HCT116 (cell line): ENCODE measurements at regions not wholly inside any gene's neighbourhood (a gene's known extent, or its start where the extent isn't known, plus 50 kb on each side); places are given as distances from the start of the nearest gene placed in this dataset.

Experiments
- ATAC-seq: fragments of 200-7000 bp; cut with Tn5 transposase; 2 replicates; pipeline ENCODE4 v1.9.1; 2020; ENCODE audit warnings: mild to moderate bottlenecking, moderate library complexity
- BruUV-seq: library from RNA; stranded (reverse); fragments of 400-500 nt; replicated peaks from 2 replicates; lab custom pipeline; 2021; lab: Mats Ljungman, UMichigan
- CTCF ChIA-PET: fragments of 300-600 bp; sonication (Branson Sonifier 250); formaldehyde crosslinking; loops from one replicate; lab custom pipeline; 2021; ENCODE audit warnings: antibody characterized with exemption; lab: Charles Lee
- POLR2A ChIA-PET: fragments of 300-600, 350-600 bp; sonication (Branson Sonifier 250); formaldehyde crosslinking; loops from one replicate; lab custom pipeline; 2021; ENCODE audit warnings: antibody characterized with exemption; lab: Charles Lee
- RAD21 ChIA-PET, 2 experiments: fragments of 300-600 bp; sonication (Branson Sonifier 250); formaldehyde crosslinking; loops; one replicate each; lab custom pipeline; 2023; ENCODE audit warnings: low total read pairs in 2 of 2; ENCODE audit not compliant: uncharacterized antibody in 2 of 2, unreplicated experiment in 2 of 2, low non-redundant PET in 1 of 2; lab: Charles Lee
- DNase-seq: peaks from one replicate; pipeline ENCODE4 v3.0.0-alpha.2; 2010; ENCODE audit warnings: low read depth, low spot score
- H2AFZ ChIP-seq: fragments of 200-600 bp; shearing (Covaris generic), sonication (generic); 2 replicates; pipeline ENCODE4 v1.6.1; 2017; ENCODE audit warnings: low read depth, mixed run types, mixed read lengths, antibody characterized with exemption, low read length; ENCODE audit not compliant: poor library complexity, severe bottlenecking
- H3K27ac ChIP-seq: 2 replicates; pipeline ENCODE4 v1.5.1; 2012; ENCODE audit warnings: low read depth, low read length
- H3K27me3 ChIP-seq: fragments of 200-600 bp; sonication (generic); 2 replicates; pipeline ENCODE4 v1.6.1; 2016; ENCODE audit warnings: mixed run types, low read length, mixed read lengths; ENCODE audit not compliant: insufficient read depth
- H3K36me3 ChIP-seq, 2 experiments: fragments of 200-500 bp in 1 of 2; fragments of 200-600 bp in 1 of 2; sonication (Bioruptor generic) in 1 of 2; sonication (generic) in 1 of 2; 2 replicates each; pipeline versions ENCODE4 v1.5.1 to v1.6.1; 2014 to 2016; ENCODE audit warnings: low read length in 2 of 2, inconsistent platforms in 1 of 2, mixed read lengths in 1 of 2, mixed run types in 1 of 2; ENCODE audit not compliant: insufficient read depth in 2 of 2, control insufficient read depth in 1 of 2
- H3K4me1 ChIP-seq, 2 experiments: fragments of 200-600 bp in 1 of 2; sonication (generic) in 1 of 2; 2 replicates each; pipeline versions ENCODE4 v1.5.1 to v1.6.1; 2012 to 2017; ENCODE audit warnings: low read length in 2 of 2, inconsistent platforms in 1 of 2, mild to moderate bottlenecking in 1 of 2, mixed read lengths in 1 of 2, mixed run types in 1 of 2, moderate library complexity in 1 of 2; ENCODE audit not compliant: insufficient read depth in 2 of 2, control insufficient read depth in 1 of 2
- H3K4me2 ChIP-seq: fragments of 200-600 bp; sonication (generic); 2 replicates; pipeline ENCODE4 v1.6.1; 2017; ENCODE audit warnings: mixed run types, low read length, mixed read lengths
- H3K4me3 ChIP-seq, 2 experiments: fragments of 200-600 bp in 1 of 2; sonication (generic) in 1 of 2; replicated peaks in 1 of 2; 2 replicates each; pipeline ENCODE4 v1.5.1; 2011 to 2016; ENCODE audit warnings: low read length in 2 of 2, control low read depth in 1 of 2, low read depth in 1 of 2, mild to moderate bottlenecking in 1 of 2, mixed read lengths in 1 of 2, mixed run types in 1 of 2
- H3K79me2 ChIP-seq: fragments of 200-600 bp; sonication (generic); 2 replicates; pipeline ENCODE4 v1.6.1; 2017; ENCODE audit warnings: mild to moderate bottlenecking, mixed run types, low read length, moderate library complexity, mixed read lengths; ENCODE audit not compliant: insufficient read depth
- H3K9ac ChIP-seq: fragments of 200-600 bp; sonication (generic); 2 replicates; pipeline ENCODE4 v1.6.1; 2016; ENCODE audit warnings: low read length, mixed read lengths
- H3K9me2 ChIP-seq: fragments of 200-600 bp; sonication (generic), shearing (Covaris generic); 2 replicates; pipeline ENCODE4 v1.6.1; 2017; ENCODE audit warnings: mixed run types, mild to moderate bottlenecking, moderate library complexity; ENCODE audit not compliant: insufficient read depth
- H3K9me3 ChIP-seq, 2 experiments: fragments of 200-500 bp in 1 of 2; fragments of 200-600 bp in 1 of 2; sonication (Bioruptor generic) in 1 of 2; sonication (generic) in 1 of 2; 2 replicates each; pipeline ENCODE4 v1.6.1; 2014 to 2017; ENCODE audit warnings: low read length in 2 of 2, mixed read lengths in 2 of 2, inconsistent platforms in 1 of 2, low read depth in 1 of 2, mild to moderate bottlenecking in 1 of 2, mixed run types in 1 of 2, moderate library complexity in 1 of 2; ENCODE audit not compliant: control insufficient read depth in 1 of 2, insufficient read depth in 1 of 2
- H4K20me1 ChIP-seq: fragments of 200-600 bp; sonication (generic), shearing (Covaris generic); 2 replicates; pipeline ENCODE4 v1.6.1; 2017; ENCODE audit warnings: mixed run types, mild to moderate bottlenecking, moderate library complexity; ENCODE audit not compliant: insufficient read depth
- EZH2phosphoT487 ChIP-seq: fragments of 200-600 bp; IDR thresholded peaks from 2 replicates; pipeline ENCODE4 v1.6.1; 2018; ENCODE audit warnings: antibody characterized with exemption, borderline replicate concordance
- TCF7L2 ChIP-seq: IDR thresholded peaks from 2 replicates; pipeline ENCODE4 v1.7.0; 2011; ENCODE audit warnings: borderline replicate concordance, inconsistent platforms; ENCODE audit not compliant: insufficient read depth, insufficient read length; ENCODE audit errors: extremely low read depth
- intact Hi-C: fragments of 100-400 bp; cut with micrococcal nuclease; formaldehyde crosslinking; loops from 2 replicates; pipeline ENCODE4 v1.10.0; 2022
- TF ChIP-seq, protein P1 (sequence below): IDR thresholded peaks from 2 replicates; pipeline ENCODE4 v1.6.1; 2012
- TF ChIP-seq, protein P2 (sequence below), 3 experiments: fragments of 200-600 bp in 1 of 3; sonication (generic) in 1 of 3; IDR thresholded peaks in 2 of 3; conservative IDR thresholded peaks in 1 of 3; 2 replicates each; pipeline ENCODE4 v1.5.1; 2012 to 2017; ENCODE audit warnings: low read depth in 2 of 3, low read length in 2 of 3, antibody characterized with exemption in 1 of 3, borderline replicate concordance in 1 of 3, control low read depth in 1 of 3, mild to moderate bottlenecking in 1 of 3, mixed read lengths in 1 of 3, mixed run types in 1 of 3, moderate library complexity in 1 of 3; ENCODE audit not compliant: insufficient read depth in 1 of 3

DNA sequence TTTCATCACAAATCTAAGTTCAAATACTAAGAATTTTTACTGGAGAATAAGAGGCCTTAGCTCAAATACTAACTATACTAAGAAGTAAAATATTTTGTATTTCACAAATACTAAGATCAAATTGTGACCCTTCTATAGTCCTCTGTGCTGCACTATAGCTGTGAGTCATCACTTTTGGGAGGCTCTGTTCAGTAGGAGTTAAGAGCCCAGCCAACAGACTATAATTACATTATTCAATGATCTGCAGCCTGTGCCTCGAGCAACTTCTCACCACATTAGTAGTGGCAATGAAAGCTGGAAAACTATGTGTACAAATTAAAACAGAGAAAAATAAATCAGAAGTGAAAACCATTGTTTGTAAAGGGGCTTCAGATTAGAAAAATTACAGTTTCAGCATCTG lies 147.3 kb upstream of the GPC6 start:
- CTCF ChIA-PET = no interaction called here

DNA sequence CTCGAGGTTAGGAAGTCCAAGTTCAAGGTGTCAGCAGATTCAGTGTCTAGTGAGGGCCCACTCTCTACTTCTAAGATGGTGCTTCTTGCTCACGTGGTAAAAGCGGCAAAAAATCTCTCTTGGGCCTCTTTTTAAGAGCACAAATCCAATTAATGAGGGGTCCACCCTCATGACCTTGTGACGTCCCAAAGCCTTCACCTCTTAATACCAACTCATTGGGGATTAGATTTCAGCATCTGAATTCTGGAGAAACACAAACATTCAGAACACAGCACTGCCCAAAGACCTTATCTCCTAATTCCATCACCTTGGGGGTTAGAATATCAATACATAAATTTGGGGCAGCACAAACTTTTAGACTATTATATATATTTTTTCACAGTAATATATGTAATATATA lies 146.4 kb upstream of the GPC6 start:
- H3K27me3 ChIP-seq = no peaks in the 10 kb centered on the region
- H4K20me1 ChIP-seq = no peaks in the 10 kb centered on the region
- H3K9me3 ChIP-seq = peaks cover 6 to 31% of the 10 kb centered on the region in 2 experiments; a peak in 2 of 4 replicates
- no peak overlapping the region for H2AFZ ChIP-seq
- H3K4me3 ChIP-seq = no peak overlapping the region
- RAD21 ChIA-PET = no interaction called here
- CTCF ChIA-PET = no interaction called here
- no peak for TF ChIP-seq TCF7L2
- intact Hi-C loops = no loop called here
- no peak overlapping the region for H3K9ac ChIP-seq
- H3K4me1 ChIP-seq = no peaks in the 10 kb centered on the region
- ATAC-seq = no peak
- no peak for DNase-seq
- H3K4me2 ChIP-seq = no peak overlapping the region
- H3K36me3 ChIP-seq = no peaks in the 10 kb centered on the region
- no peak overlapping the region for H3K27ac ChIP-seq
- POLR2A ChIA-PET = no interaction called here
- BruUV-seq = no TSS peak
- H3K9me2 ChIP-seq = no peaks in the 10 kb centered on the region
- H3K79me2 ChIP-seq = no peaks in the 10 kb centered on the region

More for the DNA sequence above, 147.3 kb upstream of the GPC6 start:
- no peak overlapping the region for H3K9ac ChIP-seq
- H3K9me2 ChIP-seq = no peaks in the 10 kb centered on the region
- no TSS peak for BruUV-seq
- RAD21 ChIA-PET = no interaction called here
- TF ChIP-seq, protein P1, sequence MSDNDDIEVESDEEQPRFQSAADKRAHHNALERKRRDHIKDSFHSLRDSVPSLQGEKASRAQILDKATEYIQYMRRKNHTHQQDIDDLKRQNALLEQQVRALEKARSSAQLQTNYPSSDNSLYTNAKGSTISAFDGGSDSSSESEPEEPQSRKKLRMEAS = no peak
- TF ChIP-seq EZH2phosphoT487 = no peak
- TF ChIP-seq, protein P2, sequence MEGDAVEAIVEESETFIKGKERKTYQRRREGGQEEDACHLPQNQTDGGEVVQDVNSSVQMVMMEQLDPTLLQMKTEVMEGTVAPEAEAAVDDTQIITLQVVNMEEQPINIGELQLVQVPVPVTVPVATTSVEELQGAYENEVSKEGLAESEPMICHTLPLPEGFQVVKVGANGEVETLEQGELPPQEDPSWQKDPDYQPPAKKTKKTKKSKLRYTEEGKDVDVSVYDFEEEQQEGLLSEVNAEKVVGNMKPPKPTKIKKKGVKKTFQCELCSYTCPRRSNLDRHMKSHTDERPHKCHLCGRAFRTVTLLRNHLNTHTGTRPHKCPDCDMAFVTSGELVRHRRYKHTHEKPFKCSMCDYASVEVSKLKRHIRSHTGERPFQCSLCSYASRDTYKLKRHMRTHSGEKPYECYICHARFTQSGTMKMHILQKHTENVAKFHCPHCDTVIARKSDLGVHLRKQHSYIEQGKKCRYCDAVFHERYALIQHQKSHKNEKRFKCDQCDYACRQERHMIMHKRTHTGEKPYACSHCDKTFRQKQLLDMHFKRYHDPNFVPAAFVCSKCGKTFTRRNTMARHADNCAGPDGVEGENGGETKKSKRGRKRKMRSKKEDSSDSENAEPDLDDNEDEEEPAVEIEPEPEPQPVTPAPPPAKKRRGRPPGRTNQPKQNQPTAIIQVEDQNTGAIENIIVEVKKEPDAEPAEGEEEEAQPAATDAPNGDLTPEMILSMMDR (IDR thresholded peaks at IDR 0.05 in 2 of 3, conservative IDR thresholded peaks at IDR 0.05 in 1 of 3; ENCODE audit: borderline replicate concordance in 1 of 3, insufficient read depth in 1 of 3, low read depth in 2 of 3, low read length in 2 of 3) = no peak
- H3K4me2 ChIP-seq = no peak overlapping the region
- H3K79me2 ChIP-seq = no peaks in the 10 kb centered on the region
- H3K4me1 ChIP-seq = no peaks in the 10 kb centered on the region
- no peaks in the 10 kb centered on the region for H3K27me3 ChIP-seq
- POLR2A ChIA-PET = no interaction called here
- ATAC-seq = no peak
- no peaks in the 10 kb centered on the region for H4K20me1 ChIP-seq
- no peak overlapping the region for H2AFZ ChIP-seq
- no peaks in the 10 kb centered on the region for H3K36me3 ChIP-seq
- no peak overlapping the region for H3K4me3 ChIP-seq
- intact Hi-C loops = no loop called here
- H3K27ac ChIP-seq = no peak overlapping the region
- H3K9me3 ChIP-seq = peaks cover 5 to 27% of the 10 kb centered on the region in 2 experiments; a peak in 2 of 4 replicates
- no peak for DNase-seq
